ENCODE measurements at regions not wholly inside any gene's neighbourhood (a gene's known extent, or its start where the extent isn't known, plus 50 kb on each side); places are given as distances from the start of the nearest gene placed in this dataset.

DNA sequence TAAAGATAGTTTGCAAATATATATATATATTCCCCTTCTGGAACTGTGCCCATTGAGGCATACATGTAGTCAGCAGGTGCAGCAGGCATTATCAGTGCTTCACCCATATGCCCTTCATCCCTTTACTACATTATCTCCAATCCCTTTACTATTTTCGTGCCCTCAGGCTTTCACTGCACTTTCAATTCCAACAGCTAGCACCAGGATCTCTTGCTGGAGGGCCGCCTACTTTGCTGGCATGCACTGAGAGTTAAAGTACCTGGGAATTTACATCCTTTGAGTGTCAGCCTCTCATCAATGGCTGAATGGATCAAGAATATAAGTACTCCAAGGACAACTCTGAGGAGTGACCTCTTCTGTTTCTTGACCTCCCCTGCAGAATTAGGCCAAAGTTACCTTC lies 222.1 kb upstream of the CFAP20DC start:
- TF ChIP-seq, protein P1, sequence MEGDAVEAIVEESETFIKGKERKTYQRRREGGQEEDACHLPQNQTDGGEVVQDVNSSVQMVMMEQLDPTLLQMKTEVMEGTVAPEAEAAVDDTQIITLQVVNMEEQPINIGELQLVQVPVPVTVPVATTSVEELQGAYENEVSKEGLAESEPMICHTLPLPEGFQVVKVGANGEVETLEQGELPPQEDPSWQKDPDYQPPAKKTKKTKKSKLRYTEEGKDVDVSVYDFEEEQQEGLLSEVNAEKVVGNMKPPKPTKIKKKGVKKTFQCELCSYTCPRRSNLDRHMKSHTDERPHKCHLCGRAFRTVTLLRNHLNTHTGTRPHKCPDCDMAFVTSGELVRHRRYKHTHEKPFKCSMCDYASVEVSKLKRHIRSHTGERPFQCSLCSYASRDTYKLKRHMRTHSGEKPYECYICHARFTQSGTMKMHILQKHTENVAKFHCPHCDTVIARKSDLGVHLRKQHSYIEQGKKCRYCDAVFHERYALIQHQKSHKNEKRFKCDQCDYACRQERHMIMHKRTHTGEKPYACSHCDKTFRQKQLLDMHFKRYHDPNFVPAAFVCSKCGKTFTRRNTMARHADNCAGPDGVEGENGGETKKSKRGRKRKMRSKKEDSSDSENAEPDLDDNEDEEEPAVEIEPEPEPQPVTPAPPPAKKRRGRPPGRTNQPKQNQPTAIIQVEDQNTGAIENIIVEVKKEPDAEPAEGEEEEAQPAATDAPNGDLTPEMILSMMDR (IDR thresholded peaks at IDR 0.05 in 4 of 5, conservative IDR thresholded peaks at IDR 0.05 in 1 of 5): no peak
- no peak for TF ChIP-seq POLR2A (IDR thresholded peaks at IDR 0.05)

Data from gastrocnemius medialis (tissue), 4 donors.